ENCODE measurements at regions not wholly inside any gene's neighbourhood (a gene's known extent, or its start where the extent isn't known, plus 50 kb on each side); places are given as distances from the start of the nearest gene placed in this dataset.

DNA sequence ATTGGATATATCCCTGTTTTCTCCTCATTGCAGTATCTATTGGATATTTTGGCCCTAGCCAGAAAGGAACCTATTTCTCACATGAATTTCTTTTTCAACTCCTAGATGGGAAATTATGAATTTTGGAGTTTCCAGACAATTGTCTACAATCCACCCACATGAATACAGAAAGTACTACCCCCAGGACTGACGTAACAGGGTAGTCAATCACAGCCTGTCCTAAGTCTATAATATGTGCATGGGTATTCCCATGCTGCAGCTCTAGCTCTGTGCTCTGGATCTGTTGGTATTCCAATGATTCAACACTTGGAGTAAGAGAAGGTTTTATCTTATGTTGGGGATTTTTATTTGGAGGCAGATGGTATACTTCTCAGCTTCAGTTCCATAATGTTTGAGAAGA, 393.1 kb upstream of the ARRDC4 start:
- no peak overlapping the region for H3K4me3 ChIP-seq (ENCODE audit: control insufficient read depth in 2 of 3, extremely low read depth in 1 of 3, insufficient read depth in 2 of 3, low read depth in 1 of 3, low read length in 3 of 3)
- no peaks in the 10 kb centered on the region for H3K9me3 ChIP-seq (ENCODE audit: control insufficient read depth, low read depth, low read length)
- DNase-seq (ENCODE audit: low read depth, low spot score), result no peak
- FAIRE-seq, result no peak
- H3K4me2 ChIP-seq (ENCODE audit: control insufficient read depth, extremely low read depth, insufficient read depth, low read depth, low read length), result no peak overlapping the region
- H3K4me1 ChIP-seq (ENCODE audit: control insufficient read depth, extremely low read depth, insufficient read depth, low read length), result no peaks in the 10 kb centered on the region
- dilution Hi-C loops (cut with MboI; ENCODE audit: extremely low pct_ligation_motif_present, low sequenced_read_pairs), result no loop called here
- H3K27ac ChIP-seq (ENCODE audit: control insufficient read depth, insufficient read depth, low read length), result no peak overlapping the region
- no peak for TF ChIP-seq EZH2 (IDR thresholded peaks at IDR 0.05; ENCODE audit: low read length)
- TF ChIP-seq, protein P1, sequence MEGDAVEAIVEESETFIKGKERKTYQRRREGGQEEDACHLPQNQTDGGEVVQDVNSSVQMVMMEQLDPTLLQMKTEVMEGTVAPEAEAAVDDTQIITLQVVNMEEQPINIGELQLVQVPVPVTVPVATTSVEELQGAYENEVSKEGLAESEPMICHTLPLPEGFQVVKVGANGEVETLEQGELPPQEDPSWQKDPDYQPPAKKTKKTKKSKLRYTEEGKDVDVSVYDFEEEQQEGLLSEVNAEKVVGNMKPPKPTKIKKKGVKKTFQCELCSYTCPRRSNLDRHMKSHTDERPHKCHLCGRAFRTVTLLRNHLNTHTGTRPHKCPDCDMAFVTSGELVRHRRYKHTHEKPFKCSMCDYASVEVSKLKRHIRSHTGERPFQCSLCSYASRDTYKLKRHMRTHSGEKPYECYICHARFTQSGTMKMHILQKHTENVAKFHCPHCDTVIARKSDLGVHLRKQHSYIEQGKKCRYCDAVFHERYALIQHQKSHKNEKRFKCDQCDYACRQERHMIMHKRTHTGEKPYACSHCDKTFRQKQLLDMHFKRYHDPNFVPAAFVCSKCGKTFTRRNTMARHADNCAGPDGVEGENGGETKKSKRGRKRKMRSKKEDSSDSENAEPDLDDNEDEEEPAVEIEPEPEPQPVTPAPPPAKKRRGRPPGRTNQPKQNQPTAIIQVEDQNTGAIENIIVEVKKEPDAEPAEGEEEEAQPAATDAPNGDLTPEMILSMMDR (optimal IDR thresholded peaks at IDR 0.05 in 1 of 3, IDR thresholded peaks at IDR 0.05 in 1 of 3, conservative IDR thresholded peaks at IDR 0.05 in 1 of 3; ENCODE audit: extremely low read depth in 1 of 3, insufficient read depth in 2 of 3, low read length in 3 of 3), result no peak
- H3K9ac ChIP-seq (ENCODE audit: control insufficient read depth, extremely low read depth, insufficient read depth, low read length), result no peak overlapping the region
- no peaks in the 10 kb centered on the region for H3K36me3 ChIP-seq (ENCODE audit: control insufficient read depth in 2 of 2, extremely low read depth in 1 of 2, insufficient read depth in 2 of 2, low read length in 2 of 2)
- H4K20me1 ChIP-seq (ENCODE audit: control insufficient read depth, extremely low read depth, insufficient read depth, low read length), result no peaks in the 10 kb centered on the region
- H3K9me1 ChIP-seq (ENCODE audit: control insufficient read depth, extremely low read depth, insufficient read depth, low read length), result no peaks in the 10 kb centered on the region
- H3K79me2 ChIP-seq (ENCODE audit: control insufficient read depth, insufficient read depth, low read length), result no peaks in the 10 kb centered on the region
- no peak overlapping the region for H2AFZ ChIP-seq (ENCODE audit: control insufficient read depth, low read length)
- H3K27me3 ChIP-seq (ENCODE audit: control insufficient read depth, extremely low read depth, insufficient read depth, low read length), result no peaks in the 10 kb centered on the region

DNA sequence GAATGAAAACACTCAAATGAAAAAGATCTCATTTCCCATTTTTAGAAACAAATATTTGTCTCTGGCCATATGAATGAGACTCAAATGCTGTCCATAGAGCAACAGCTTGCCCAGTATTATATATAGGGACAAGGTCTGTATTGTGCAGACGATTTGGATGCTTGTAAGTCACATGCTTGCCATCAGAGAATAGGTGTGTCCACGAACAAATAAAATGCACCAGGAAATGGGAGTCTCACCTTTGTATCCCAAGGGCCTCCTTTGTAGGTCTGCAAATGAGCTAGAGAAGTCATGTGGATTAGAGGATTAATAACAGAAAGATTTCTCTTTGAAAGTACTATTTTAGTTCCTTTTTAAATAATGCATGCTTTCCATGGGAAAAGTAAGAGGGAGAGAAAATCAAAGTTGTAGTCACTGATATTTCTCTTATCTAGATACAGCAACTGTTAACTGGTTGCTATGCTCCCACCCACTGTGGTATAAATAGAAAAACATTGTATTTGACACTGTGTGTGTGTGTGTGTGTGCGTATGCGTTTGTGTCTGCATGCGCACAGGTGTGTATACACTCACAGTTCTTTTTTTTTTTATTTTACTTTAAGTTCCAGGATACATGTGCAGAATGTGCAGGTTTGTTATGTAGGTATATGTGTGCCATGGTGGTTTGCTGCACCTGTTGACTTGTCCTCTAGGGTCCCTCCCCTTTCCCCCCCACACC, 383.4 kb upstream of the ARRDC4 start:
- Histone ChIP-seq H3K9me3 (ENCODE audit: control insufficient read depth, low read depth, low read length) (no peaks in the 10 kb centered on the region), H3K79me2 (ENCODE audit: control insufficient read depth, insufficient read depth, low read length) (no peaks in the 10 kb centered on the region), H3K27me3 (ENCODE audit: control insufficient read depth, extremely low read depth, insufficient read depth, low read length) (no peaks in the 10 kb centered on the region), H3K27ac (ENCODE audit: control insufficient read depth, insufficient read depth, low read length) (no peak overlapping the region), H3K9ac (ENCODE audit: control insufficient read depth, extremely low read depth, insufficient read depth, low read length) (no peak overlapping the region), H2AFZ (ENCODE audit: control insufficient read depth, low read length) (no peak overlapping the region), H3K4me1 (ENCODE audit: control insufficient read depth, extremely low read depth, insufficient read depth, low read length) (no peaks in the 10 kb centered on the region), H3K36me3 (ENCODE audit: control insufficient read depth in 2 of 2, extremely low read depth in 1 of 2, insufficient read depth in 2 of 2, low read length in 2 of 2) (no peaks in the 10 kb centered on the region), H3K4me3 (ENCODE audit: control insufficient read depth in 2 of 3, extremely low read depth in 1 of 3, insufficient read depth in 2 of 3, low read depth in 1 of 3, low read length in 3 of 3) (no peak overlapping the region), H3K9me1 (ENCODE audit: control insufficient read depth, extremely low read depth, insufficient read depth, low read length) (no peaks in the 10 kb centered on the region), H4K20me1 (ENCODE audit: control insufficient read depth, extremely low read depth, insufficient read depth, low read length) (no peaks in the 10 kb centered on the region), H3K4me2 (ENCODE audit: control insufficient read depth, extremely low read depth, insufficient read depth, low read depth, low read length) (no peak overlapping the region)
- no peak for FAIRE-seq
- dilution Hi-C loops (cut with MboI; ENCODE audit: extremely low pct_ligation_motif_present, low sequenced_read_pairs), result no loop called here
- TF ChIP-seq, protein P1 (optimal IDR thresholded peaks at IDR 0.05 in 1 of 3, IDR thresholded peaks at IDR 0.05 in 1 of 3, conservative IDR thresholded peaks at IDR 0.05 in 1 of 3; ENCODE audit: extremely low read depth in 1 of 3, insufficient read depth in 2 of 3, low read length in 3 of 3), result no peak
- no peak for DNase-seq (ENCODE audit: low read depth, low spot score)
